HuH-7 (cell line): ENCODE measurements at regions not wholly inside any gene's neighbourhood (a gene's known extent, or its start where the extent isn't known, plus 50 kb on each side); places are given as distances from the start of the nearest gene placed in this dataset.
"Not testable (repeated sequence)": the region's sequence is repeated elsewhere in the genome, so short reads cannot be mapped to it uniquely, and the experiment has no call there.

ENCODE experiments used
- DNase-seq: peaks from one replicate; pipeline ENCODE4 v3.0.0; 2011; ENCODE audit warnings: low spot score

GRCh38 chr9:93813221-93814076, 141.7 kb downstream of the BARX1 start:
- no peak for DNase-seq

DNA sequence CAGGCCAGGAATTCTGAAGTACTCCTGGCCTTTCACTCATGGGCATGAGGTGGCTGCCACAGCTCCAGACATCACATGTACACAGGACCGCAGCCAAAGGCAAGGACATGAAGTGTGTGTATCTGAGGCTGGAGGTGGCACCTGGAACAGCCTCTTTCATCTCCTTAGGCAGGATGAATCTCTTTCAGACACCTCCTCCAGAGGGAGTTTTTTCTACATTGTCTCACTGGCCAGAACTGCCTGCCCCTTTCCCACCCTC, 142.8 kb downstream of the BARX1 start:
- DNase-seq, result no peak

DNA sequence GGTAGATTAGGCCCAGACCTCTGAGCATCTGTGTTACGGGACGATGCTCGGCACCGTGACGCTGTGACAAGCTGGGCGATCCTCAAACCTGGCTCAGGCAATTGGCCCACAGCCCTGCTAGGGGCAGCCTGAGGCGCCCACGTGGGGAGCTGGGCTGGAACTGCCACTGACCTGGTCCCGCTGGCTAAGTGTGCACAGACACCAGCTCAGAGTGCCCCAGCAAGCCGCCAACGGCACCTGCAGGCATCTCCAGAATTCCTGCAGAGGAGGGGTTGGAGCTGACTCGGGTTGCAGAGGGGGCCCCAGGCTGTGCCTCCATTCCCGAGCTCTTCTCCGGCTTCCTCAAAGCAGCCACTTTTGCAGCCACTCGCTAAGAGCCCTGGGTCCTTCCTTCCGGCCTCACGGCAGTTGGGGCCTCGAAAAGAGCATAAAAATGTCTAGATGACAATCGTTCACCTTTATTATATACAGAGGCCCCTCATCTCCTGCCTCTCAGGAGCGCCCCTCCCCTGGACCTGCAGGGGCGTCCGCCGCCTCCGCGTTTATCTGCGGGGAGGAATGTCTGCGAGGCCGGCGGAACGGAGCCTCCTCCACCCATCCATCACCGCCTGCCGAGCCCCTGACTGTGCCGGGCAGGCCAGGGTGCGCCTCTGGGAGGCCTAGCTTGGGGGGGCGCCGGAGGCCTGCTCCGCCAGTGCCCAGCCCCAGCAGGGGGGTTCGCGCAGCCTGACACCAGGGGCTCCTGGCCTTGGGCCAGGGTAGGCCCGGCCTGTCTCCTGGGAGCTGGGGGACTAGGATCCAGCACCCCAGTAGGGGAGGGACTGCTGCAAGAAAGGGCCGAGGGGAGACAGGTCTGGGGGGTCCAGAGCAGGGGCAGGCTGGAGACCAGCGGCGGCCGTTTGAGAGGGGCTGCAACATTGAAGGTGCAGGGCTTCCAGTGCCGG, 144.9 kb downstream of the BARX1 start:
- no peak for DNase-seq

DNA sequence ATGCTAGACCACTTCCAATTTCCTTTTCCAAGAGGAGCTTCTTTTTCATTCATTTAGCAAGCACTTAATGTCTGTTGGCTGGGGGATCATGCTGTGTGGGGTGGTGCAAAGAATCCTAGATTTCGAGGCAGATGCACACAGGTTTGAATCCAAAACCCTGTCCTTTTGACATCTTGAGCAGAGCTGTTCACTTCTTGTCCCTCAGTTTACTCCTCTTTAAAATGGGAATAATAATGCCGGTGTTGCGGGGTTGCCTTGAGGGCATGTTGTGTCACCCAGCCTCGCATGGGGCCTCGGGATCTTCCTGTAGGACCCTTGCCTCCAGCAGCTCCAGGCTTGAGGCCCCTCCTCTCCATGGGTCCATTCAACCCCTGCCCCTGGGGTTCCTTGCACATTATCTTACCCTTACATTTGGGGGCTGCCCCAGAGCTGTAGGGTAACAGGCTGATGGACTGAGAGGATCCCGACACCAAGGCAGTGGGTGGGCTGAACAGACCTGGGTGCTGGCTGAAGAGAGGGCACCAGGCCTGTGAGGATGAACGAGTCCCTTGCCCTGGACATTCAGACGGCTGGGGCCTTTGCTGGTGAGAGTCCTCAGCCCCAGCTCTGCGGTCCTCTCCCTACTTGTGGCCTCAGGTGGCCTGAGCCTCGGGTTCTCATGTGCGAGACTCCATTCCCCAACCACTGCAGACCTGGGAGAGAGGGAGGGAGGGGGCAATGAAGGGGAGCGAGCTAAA, 145.8 kb downstream of the BARX1 start:
- DNase-seq, result no peak

- DNase-seq, result no peak
These were observed 146.8 kb downstream of the BARX1 start for GRCh38 chr9:93808115-93809029.

GRCh38 chr9:93807166-93808074, 147.7 kb downstream of the BARX1 start:
- DNase-seq, result no peak

GRCh38 chr9:93801581-93802284, 153.4 kb downstream of the BARX1 start:
- no peak for DNase-seq

DNA sequence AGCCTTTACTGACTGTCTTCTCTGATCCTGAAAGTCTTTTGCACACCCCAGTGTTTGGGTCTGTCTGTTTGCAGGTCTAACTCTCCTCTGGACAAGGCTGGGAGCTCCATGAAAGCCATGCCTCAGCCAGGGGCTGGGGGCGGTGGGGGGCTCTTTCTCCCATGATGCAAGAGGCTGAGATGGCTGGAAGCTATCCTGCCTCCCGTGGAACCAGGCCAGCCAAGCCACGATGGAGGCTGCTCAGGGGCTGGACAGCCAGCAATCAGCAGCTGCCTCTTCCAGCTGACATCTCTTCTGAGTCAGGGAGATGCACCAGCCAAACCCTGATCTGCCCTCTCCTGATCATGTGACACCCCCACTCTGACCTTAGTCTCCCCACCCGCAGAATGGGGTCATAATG, 154.0 kb downstream of the BARX1 start:
- no peak for DNase-seq

DNA sequence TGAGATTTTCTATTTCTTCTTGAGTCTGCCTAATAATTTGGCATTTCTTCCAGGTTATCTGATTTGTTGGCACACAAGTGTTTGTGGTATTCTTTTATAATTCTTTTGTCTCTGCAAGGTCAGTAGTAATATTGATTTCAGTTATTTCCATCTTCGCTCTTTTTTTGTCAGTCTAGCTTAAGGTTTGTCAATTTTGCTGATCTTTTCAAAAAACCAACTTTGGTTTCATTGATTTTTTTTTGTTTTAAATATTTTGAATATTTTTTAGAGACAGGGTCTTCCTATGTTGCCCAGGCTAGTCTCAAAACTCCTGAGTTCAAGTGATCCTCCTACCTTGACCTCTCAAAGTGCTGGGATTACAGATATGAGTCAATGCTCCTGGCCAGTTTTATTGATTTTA, 162.8 kb downstream of the BARX1 start:
- no peak for DNase-seq

DNA sequence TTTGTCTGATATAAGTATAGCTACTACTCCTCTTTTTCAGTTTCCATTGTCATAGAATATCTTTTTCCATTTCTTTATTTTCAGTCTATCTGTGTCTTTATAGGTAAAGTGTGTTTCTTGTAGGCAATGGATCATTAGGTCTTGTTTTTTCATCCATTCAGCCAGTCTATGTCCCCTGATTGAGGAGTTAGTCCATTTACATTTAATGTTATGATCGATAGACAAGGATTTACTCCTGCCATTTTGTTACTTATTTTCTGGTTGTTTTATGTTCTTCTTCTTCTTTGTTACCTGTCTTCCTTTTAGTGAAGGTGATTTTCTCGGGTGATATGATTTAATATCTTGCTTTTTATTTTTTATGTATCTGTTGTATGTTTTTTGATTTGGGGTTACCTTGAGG, 169.0 kb downstream of the BARX1 start:
- DNase-seq, result no peak

- no peak for DNase-seq
These were observed 178.3 kb downstream of the BARX1 start for GRCh38 chr9:93776873-93777272.

DNA sequence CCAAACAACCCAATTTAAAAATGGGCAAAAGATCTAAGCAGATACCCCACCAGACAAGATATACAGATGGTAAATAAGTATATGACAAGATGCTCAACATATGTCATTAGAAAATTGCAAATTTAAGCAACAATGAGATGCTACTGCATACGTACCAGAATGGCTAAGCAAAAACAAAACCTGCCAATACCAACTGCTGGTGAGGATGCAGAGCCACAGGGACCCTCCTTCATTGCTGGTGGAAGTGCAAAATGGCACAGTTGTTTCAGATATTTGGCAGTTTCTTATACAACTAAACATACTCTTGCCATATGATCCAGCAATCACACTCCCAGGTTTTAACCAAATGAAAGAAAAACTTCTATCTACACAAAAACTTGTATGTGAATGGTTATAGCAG, 178.9 kb downstream of the BARX1 start:
- DNase-seq, result no peak

GRCh38 chr9:93774331-93775102, 180.6 kb downstream of the BARX1 start:
- no peak for DNase-seq

GRCh38 chr9:93771276-93771675, 183.9 kb downstream of the BARX1 start:
- no peak for DNase-seq

GRCh38 chr9:93761822-93762221, 185.4 kb downstream of the PHF2 start:
- no peak for DNase-seq

- DNase-seq, result no peak
These were observed 173.7 kb downstream of the PHF2 start for GRCh38 chr9:93750045-93750444.

DNA sequence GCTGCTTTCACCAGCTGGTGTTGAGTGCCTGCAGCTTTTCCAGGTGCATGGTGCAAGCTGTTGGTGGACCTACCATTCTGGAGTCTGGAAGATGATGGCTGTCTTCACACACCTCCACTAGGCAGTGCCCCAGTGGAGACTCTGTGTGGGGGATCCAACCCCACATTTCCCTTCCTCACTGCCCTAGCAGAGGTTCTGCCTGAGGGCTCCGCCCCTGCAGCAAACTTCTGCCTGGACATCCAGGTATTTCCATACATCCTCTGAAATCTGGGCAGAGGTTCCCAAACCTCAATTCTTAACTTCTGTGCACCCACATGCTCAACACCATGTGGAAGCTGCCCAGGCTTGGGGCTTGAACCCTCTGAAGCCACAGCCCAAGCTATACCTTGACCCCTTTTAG, 172.4 kb downstream of the PHF2 start:
- not testable (repeated sequence) for DNase-seq

GRCh38 chr9:93731963-93732362, 155.6 kb downstream of the PHF2 start:
- DNase-seq, result no peak

GRCh38 chr9:93730648-93731047, 154.3 kb downstream of the PHF2 start:
- DNase-seq, result no peak
